Body of pancreas (tissue), 4 donors: ENCODE measurements at regions not wholly inside any gene's neighbourhood (a gene's known extent, or its start where the extent isn't known, plus 50 kb on each side); places are given as distances from the start of the nearest gene placed in this dataset.

ENCODE experiments used
- CTCF ChIP-seq, 7 experiments: fragments of 450-650 bp in 4 of 7; fragments of 200-600 bp in 3 of 7; sonication (generic) in 3 of 7; IDR thresholded peaks; one replicate each; pipeline ENCODE4 v1.5.1; 2016 to 2019; ENCODE audit warnings: antibody characterized with exemption in 7 of 7
- POLR2A ChIP-seq, 3 donors: fragments of 450-650 bp; IDR thresholded peaks; one replicate each; pipeline ENCODE4 v1.6.1; 2016; ENCODE audit warnings: antibody characterized with exemption in 3 of 3, mild to moderate bottlenecking in 2 of 3

GRCh38 chr18:38167623-38168022 lies 602.0 kb upstream of the CELF4 start:
- TF ChIP-seq CTCF (IDR thresholded peaks at IDR 0.05) (no peak), POLR2A (IDR thresholded peaks at IDR 0.05) (no peak)
